ENCODE measurements at regions not wholly inside any gene's neighbourhood (a gene's known extent, or its start where the extent isn't known, plus 50 kb on each side); places are given as distances from the start of the nearest gene placed in this dataset.
"Not testable (repeated sequence)": the region's sequence is repeated elsewhere in the genome, so short reads cannot be mapped to it uniquely, and the experiment has no call there.

GRCh38 chr1:199095628-199096027 is 456.8 kb downstream of the PTPRC start:
- not testable (repeated sequence) for TF ChIP-seq POLR2A, CTCF, POLR2AphosphoS5 (IDR thresholded peaks at IDR 0.05)

All from upper lobe of left lung (tissue), 4 donors.